Right cardiac atrium (tissue), 5 donors: ENCODE measurements at regions not wholly inside any gene's neighbourhood (a gene's known extent, or its start where the extent isn't known, plus 50 kb on each side); places are given as distances from the start of the nearest gene placed in this dataset.

Experiments
- ATAC-seq, 2 donors: fragments of 200-7000 bp; cut with Tn5 transposase; one replicate each; pipeline versions ENCODE4 v1.8.0 to v1.9.1; 2020; ENCODE audit warnings: moderate library complexity in 2 of 2, mild to moderate bottlenecking in 1 of 2
- DNase-seq, 3 donors: peaks; one replicate each; pipeline ENCODE4 v3.0.0-alpha.2; 2020
- H3K27ac ChIP-seq: one replicate; pipeline ENCODE4 v1.5.1; 2013; ENCODE audit warnings: mild to moderate bottlenecking, low read length, control low read depth, moderate library complexity
- H3K27me3 ChIP-seq: one replicate; pipeline ENCODE4 v1.6.1; 2013; ENCODE audit not compliant: control insufficient read depth, insufficient read depth
- H3K4me1 ChIP-seq: one replicate; pipeline ENCODE4 v1.6.1; 2013; ENCODE audit warnings: low read length; ENCODE audit not compliant: control insufficient read depth, insufficient read depth
- H3K4me3 ChIP-seq: one replicate; pipeline ENCODE4 v1.5.1; 2013; ENCODE audit warnings: low read length, control low read depth
- H3K9me3 ChIP-seq: one replicate; pipeline ENCODE4 v1.6.1; 2013; ENCODE audit warnings: low read length; ENCODE audit not compliant: control insufficient read depth
- WGBS: extraction: QIAGEN DNeasy Blood & Tissue Kit; methylation state at CpG from one replicate; pipeline ENCODE4 v1.1.7; 2013; 5-methylcytosine and 5-hydroxymethylcytosine counted together
- intact Hi-C, 4 donors: fragments of 100-400 bp; cut with DNase I; formaldehyde crosslinking; loops; one replicate each; pipeline versions ENCODE4 v1.11.0 to v1.14.0; 2022 to 2023
- donor health status: healthy with polysubstance abuse.
- donor health status: DM: no; HTN: yes; CAD: no.
- donor health status: DM: no; HTN: no; CAD: no.
- donor health status: DM: no; HTN: yes; CAD: no; lungs with severe emphysema.
- donor health status: DM: yes; HTN: yes; CAD: no.

- 76% methylated on average over 4 of the region's 4 CpGs for whole genome bisulfite sequencing
- no peak for DNase-seq
- Histone ChIP-seq H3K4me1 (peaks cover under 1% of the 10 kb centered on the region), H3K27ac (no peak overlapping the region), H3K4me3 (no peak overlapping the region), H3K27me3 (no peaks in the 10 kb centered on the region), H3K9me3 (no peaks in the 10 kb centered on the region)
- intact Hi-C loops: no loop called here
- ATAC-seq: no peak
Measured at GRCh38 chr2:64386676-64387075, 67.3 kb upstream of the LGALSL start.

GRCh38 chr2:64390586-64390985 lies 63.4 kb upstream of the LGALSL start:
- Histone ChIP-seq H3K4me3 (no peak overlapping the region), H3K4me1 (peaks cover 3% of the 10 kb centered on the region), H3K27me3 (no peaks in the 10 kb centered on the region), H3K9me3 (no peaks in the 10 kb centered on the region), H3K27ac (no peak overlapping the region)
- DNase-seq: no peak
- no peak for ATAC-seq
- intact Hi-C loops: no loop called here

- Histone ChIP-seq H3K27me3 (no peaks in the 10 kb centered on the region), H3K27ac (peak overlapping the region; percentile 59), H3K9me3 (no peaks in the 10 kb centered on the region), H3K4me1 (peaks cover 3% of the 10 kb centered on the region), H3K4me3 (no peak overlapping the region)
- DNase-seq (no peak), ATAC-seq (peak; percentile 70 to 87)
- 43% methylated on average over 2 of the region's 2 CpGs for WGBS
- intact Hi-C loops: no loop called here
Measured at GRCh38 chr2:64391424-64391823, 62.5 kb upstream of the LGALSL start.

- peak overlapping the region; percentile 59 for H3K27ac ChIP-seq
- WGBS: 66% methylated on average over 1 of the region's 1 CpG
Measured at GRCh38 chr2:64391940-64392339, 62.0 kb upstream of the LGALSL start.

GRCh38 chr2:64392529-64392928 lies 61.4 kb upstream of the LGALSL start:
- Histone ChIP-seq H3K27ac (no peak overlapping the region), H3K27me3 (no peaks in the 10 kb centered on the region), H3K4me1 (peaks cover 3% of the 10 kb centered on the region), H3K9me3 (no peaks in the 10 kb centered on the region), H3K4me3 (no peak overlapping the region)
- 93% methylated on average over 2 of the region's 2 CpGs for WGBS
- ATAC-seq (peak; percentile 34 to 40), DNase-seq (no peak)
- intact Hi-C loops: no loop called here

More at GRCh38 chr2:64391940-64392339, 62.0 kb upstream of the LGALSL start:
- Histone ChIP-seq H3K4me3 (no peak overlapping the region), H3K9me3 (no peaks in the 10 kb centered on the region), H3K27me3 (no peaks in the 10 kb centered on the region), H3K4me1 (peaks cover 3% of the 10 kb centered on the region)
- intact Hi-C loops: no loop called here
- peak in 1 of 2 donors; percentile 60 for ATAC-seq
- no peak for DNase-seq

- intact Hi-C loops: no loop called here
- ATAC-seq (no peak), DNase-seq (no peak)
- no peaks in the 10 kb centered on the region for H3K9me3 ChIP-seq
- H3K4me3 ChIP-seq: no peak overlapping the region
- no peaks in the 10 kb centered on the region for H3K27me3 ChIP-seq
- H3K27ac ChIP-seq: no peak overlapping the region
- 89% methylated on average over 3 of the region's 3 CpGs for WGBS
- H3K4me1 ChIP-seq: peaks cover 3% of the 10 kb centered on the region
Measured at GRCh38 chr2:64393383-64394010, 60.5 kb upstream of the LGALSL start.

GRCh38 chr2:64394153-64394552 lies 59.8 kb upstream of the LGALSL start:
- intact Hi-C loops: no loop called here
- ATAC-seq: no peak
- WGBS: 95% methylated on average over 3 of the region's 3 CpGs
- DNase-seq: no peak
- Histone ChIP-seq H3K9me3 (no peaks in the 10 kb centered on the region), H3K4me1 (peaks cover 3% of the 10 kb centered on the region), H3K27ac (no peak overlapping the region), H3K4me3 (no peak overlapping the region), H3K27me3 (no peaks in the 10 kb centered on the region)

- Histone ChIP-seq H3K27me3 (no peaks in the 10 kb centered on the region), H3K4me3 (no peak overlapping the region), H3K27ac (no peak overlapping the region), H3K4me1 (peaks cover 3% of the 10 kb centered on the region), H3K9me3 (no peaks in the 10 kb centered on the region)
- intact Hi-C loops: no loop called here
- 96% methylated on average over 5 of the region's 5 CpGs for WGBS
- DNase-seq (no peak), ATAC-seq (no peak)
Measured at GRCh38 chr2:64396001-64396400, 58.0 kb upstream of the LGALSL start.

GRCh38 chr2:64396551-64396950 lies 57.4 kb upstream of the LGALSL start:
- Histone ChIP-seq H3K4me3 (no peak overlapping the region), H3K27ac (no peak overlapping the region), H3K9me3 (no peaks in the 10 kb centered on the region), H3K27me3 (no peaks in the 10 kb centered on the region), H3K4me1 (peaks cover 3% of the 10 kb centered on the region)
- DNase-seq: no peak
- intact Hi-C loops: no loop called here
- 98% methylated on average over 2 of the region's 2 CpGs for WGBS
- no peak for ATAC-seq

GRCh38 chr2:64398516-64399129 lies 55.3 kb upstream of the LGALSL start:
- DNase-seq (no peak), ATAC-seq (no peak)
- H3K4me1 ChIP-seq: peaks cover 9% of the 10 kb centered on the region
- H3K9me3 ChIP-seq: no peaks in the 10 kb centered on the region
- intact Hi-C loops: no loop called here
- H3K27ac ChIP-seq: no peak overlapping the region
- no peak overlapping the region for H3K4me3 ChIP-seq
- no peaks in the 10 kb centered on the region for H3K27me3 ChIP-seq

- ATAC-seq (no peak), DNase-seq (no peak)
- Histone ChIP-seq H3K4me1 (peaks cover 12% of the 10 kb centered on the region), H3K4me3 (no peak overlapping the region), H3K27me3 (no peaks in the 10 kb centered on the region), H3K9me3 (no peaks in the 10 kb centered on the region), H3K27ac (no peak overlapping the region)
- 94% methylated on average over 2 of the region's 2 CpGs for WGBS
- intact Hi-C loops: no loop called here
Measured at GRCh38 chr2:64399521-64399920, 54.4 kb upstream of the LGALSL start.
